ENCODE measurements at regions not wholly inside any gene's neighbourhood (a gene's known extent, or its start where the extent isn't known, plus 50 kb on each side); places are given as distances from the start of the nearest gene placed in this dataset.

DNA sequence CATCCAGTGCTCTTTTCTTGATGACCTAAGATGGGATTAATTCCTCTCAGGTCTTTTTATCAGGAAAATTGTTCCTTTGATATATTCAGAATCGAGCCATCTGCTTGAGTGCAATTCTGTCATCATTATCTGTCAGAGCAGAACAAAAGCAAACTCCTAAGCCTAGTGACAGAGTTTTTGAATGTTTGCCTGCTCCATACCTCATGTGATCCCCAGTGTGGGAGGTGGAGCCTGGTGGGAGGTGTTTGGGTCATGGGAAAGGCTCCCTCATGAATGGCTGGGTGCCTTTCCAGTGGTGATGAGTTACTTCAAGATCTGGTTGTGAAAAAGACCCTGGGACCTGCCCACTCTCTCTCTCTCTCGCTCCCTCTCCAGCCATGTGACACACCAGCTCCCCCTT, 628.2 kb downstream of the CDH11 start:
- H3K4me3 Mint-ChIP-seq, result no peak overlapping the region
- intact Hi-C loops (cut with micrococcal nuclease), result no loop called here
- CTCF ChIA-PET, result no interaction called here
- no peak for DNase-seq
- H3K36me3 Mint-ChIP-seq (ENCODE audit: low read depth), result no peaks in the 10 kb centered on the region
- H3K27me3 Mint-ChIP-seq (ENCODE audit: low read depth), result no peaks in the 10 kb centered on the region
- H3K27ac Mint-ChIP-seq, result no peak overlapping the region
- H3K9me3 Mint-ChIP-seq, result peaks cover 21% of the 10 kb centered on the region
- no peaks in the 10 kb centered on the region for H3K4me1 Mint-ChIP-seq (ENCODE audit: low read depth)

DNA sequence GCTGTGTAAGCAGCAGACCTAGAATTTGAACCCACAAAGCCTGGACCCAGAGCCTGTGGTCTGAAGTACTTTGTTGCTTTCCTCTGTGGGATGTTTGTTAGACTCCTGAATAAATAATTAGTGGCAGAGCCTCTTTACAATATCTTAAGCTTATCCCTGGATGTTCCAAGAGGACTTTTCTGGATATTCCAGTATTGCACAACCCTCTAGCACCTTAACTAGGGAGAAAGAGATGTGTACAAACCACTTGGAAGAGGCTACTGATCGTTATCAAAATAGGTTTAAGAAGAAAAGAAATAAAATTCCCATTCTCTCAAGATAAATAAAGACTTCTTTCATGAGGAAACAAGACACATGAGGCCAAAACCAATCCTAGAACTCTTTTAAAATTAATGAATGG, 632.4 kb downstream of the CDH11 start:
- intact Hi-C loops (cut with micrococcal nuclease), result no loop called here
- Mint-ChIP-seq H3K27ac (no peak overlapping the region), H3K4me1 (ENCODE audit: low read depth) (no peaks in the 10 kb centered on the region), H3K36me3 (ENCODE audit: low read depth) (no peaks in the 10 kb centered on the region), H3K9me3 (peaks cover 18% of the 10 kb centered on the region), H3K4me3 (no peak overlapping the region), H3K27me3 (ENCODE audit: low read depth) (no peaks in the 10 kb centered on the region)
- CTCF ChIA-PET, result no interaction called here
- no peak for DNase-seq

DNA sequence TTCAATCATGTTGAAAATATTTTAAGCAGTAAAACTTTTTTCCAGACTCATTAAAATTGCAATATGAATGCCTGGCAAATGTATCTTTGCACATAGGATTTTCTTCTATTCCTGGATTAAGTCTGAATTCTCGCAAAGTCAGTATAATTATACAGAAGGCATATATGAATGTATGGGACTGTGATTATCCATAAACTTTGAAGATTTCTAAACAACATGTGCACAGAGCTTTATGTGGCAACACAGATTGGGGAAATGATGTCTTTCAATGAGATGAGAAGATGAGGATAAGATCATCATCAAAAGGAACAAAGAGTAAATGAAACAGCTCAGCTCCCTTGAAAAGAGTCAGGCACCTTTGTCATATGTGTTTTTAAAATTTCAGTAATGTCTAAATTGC, 635.3 kb downstream of the CDH11 start:
- Mint-ChIP-seq H3K27ac (no peak overlapping the region), H3K9me3 (peaks cover 17% of the 10 kb centered on the region), H3K4me3 (no peak overlapping the region), H3K36me3 (ENCODE audit: low read depth) (no peaks in the 10 kb centered on the region), H3K4me1 (ENCODE audit: low read depth) (no peaks in the 10 kb centered on the region), H3K27me3 (ENCODE audit: low read depth) (no peaks in the 10 kb centered on the region)
- DNase-seq, result no peak
- CTCF ChIA-PET, result no interaction called here
- intact Hi-C loops (cut with micrococcal nuclease), result no loop called here

DNA sequence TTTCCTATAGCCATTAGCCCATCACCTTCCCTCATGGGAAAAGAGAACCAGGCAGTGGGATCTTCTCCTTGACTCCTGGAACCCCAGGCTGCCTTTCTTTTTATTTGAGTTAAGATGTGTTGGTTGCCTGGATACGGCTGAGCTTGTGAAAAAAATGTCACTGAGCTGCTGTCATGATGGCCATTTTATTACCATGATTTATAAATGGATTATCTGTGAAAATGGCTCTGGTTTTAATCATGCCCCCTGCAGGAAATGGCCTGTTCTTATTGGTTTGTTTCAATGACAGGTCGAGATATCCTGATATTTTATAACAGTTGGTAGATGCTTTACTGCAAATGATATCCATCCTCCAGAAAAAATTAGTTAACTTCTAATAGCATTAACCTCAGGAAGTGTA, 640.4 kb downstream of the CDH11 start:
- no peaks in the 10 kb centered on the region for H3K4me1 Mint-ChIP-seq (ENCODE audit: low read depth)
- CTCF ChIA-PET, result no interaction called here

DNA sequence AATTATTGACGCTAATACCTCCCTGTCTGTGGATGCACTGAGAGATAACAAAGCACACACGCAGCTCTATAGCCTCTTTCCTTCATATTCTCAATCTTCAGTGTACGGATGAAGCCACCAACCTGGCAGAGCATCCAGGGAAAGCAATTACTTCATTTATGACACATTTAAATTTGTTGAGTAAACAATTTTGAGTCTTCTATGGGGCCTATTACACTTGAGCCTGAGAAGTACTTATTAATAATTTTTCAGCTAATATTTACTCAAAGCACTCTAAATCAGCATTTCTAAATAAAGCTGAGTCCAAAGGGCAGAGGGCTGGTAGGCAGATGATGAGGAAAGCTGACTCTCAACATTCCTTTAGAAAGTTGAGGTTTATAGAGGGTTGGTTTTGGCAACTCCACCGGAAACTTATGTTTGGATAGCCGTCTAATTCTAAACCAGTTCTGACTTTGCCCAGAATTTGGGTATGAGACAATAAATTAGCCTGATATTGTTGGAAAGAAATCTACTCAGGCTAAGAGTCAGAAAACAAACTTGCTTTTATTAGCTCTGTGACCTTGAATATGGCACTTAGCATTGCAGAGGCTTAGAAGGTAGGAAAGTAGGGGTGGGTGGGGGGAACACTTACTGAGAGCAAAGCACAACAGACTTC, 643.5 kb downstream of the CDH11 start:
- intact Hi-C loops (cut with micrococcal nuclease), result no loop called here
- peaks cover 19% of the 10 kb centered on the region for H3K9me3 Mint-ChIP-seq

More for the DNA sequence above, 640.4 kb downstream of the CDH11 start:
- H3K9me3 Mint-ChIP-seq, result peaks cover 11% of the 10 kb centered on the region
- H3K27ac Mint-ChIP-seq, result no peak overlapping the region
- no peak overlapping the region for H3K4me3 Mint-ChIP-seq
- no peaks in the 10 kb centered on the region for H3K27me3 Mint-ChIP-seq (ENCODE audit: low read depth)
- H3K36me3 Mint-ChIP-seq (ENCODE audit: low read depth), result no peaks in the 10 kb centered on the region
- intact Hi-C loops (cut with micrococcal nuclease), result no loop called here
- DNase-seq, result no peak

DNA sequence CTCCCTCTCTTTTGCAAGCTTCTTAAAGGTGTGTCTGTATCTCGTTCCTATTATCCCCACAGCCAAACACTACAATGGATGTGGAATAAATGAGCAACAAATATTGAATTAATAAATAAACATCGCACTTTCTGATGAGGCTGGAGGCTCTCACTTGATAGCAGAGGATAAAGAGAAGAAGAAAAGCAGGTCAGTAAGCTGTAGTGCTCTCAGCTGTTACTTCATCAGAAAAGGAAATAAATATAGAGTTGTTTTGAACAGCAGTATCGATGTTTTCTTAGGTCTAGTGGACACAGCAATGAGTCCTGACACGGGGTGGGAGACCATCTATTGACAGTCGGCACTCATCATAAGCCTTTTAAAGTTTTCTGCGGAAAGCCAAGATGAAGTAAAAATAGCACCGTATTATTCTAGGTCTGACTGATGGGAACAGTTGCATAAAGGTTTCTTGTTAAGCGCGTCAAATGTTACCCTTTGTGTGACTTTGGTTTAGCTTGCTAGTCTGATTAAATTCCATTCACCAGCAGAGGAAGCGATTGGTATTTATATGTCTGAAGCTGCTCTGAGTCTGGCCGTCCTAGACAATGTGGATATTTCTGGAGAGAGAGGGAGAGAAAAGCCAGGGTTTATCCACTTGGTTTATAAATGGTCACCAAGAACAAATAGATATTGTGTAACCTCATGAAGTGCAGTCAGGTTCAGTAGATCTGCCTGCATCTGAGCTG, 646.1 kb downstream of the CDH11 start:
- DNase-seq, result no peak
- CTCF ChIA-PET, result no interaction called here
- Mint-ChIP-seq H3K36me3 (ENCODE audit: low read depth) (no peaks in the 10 kb centered on the region), H3K4me1 (ENCODE audit: low read depth) (no peaks in the 10 kb centered on the region), H3K27ac (no peak overlapping the region), H3K27me3 (ENCODE audit: low read depth) (no peaks in the 10 kb centered on the region), H3K4me3 (no peak overlapping the region), H3K9me3 (peaks cover 27% of the 10 kb centered on the region)
- intact Hi-C loops (cut with micrococcal nuclease), result no loop called here

More for the DNA sequence above, 643.5 kb downstream of the CDH11 start:
- CTCF ChIA-PET, result no interaction called here
- H3K27me3 Mint-ChIP-seq (ENCODE audit: low read depth), result no peaks in the 10 kb centered on the region
- no peaks in the 10 kb centered on the region for H3K36me3 Mint-ChIP-seq (ENCODE audit: low read depth)
- H3K27ac Mint-ChIP-seq, result no peak overlapping the region
- H3K4me3 Mint-ChIP-seq, result no peak overlapping the region
- no peak for DNase-seq
- H3K4me1 Mint-ChIP-seq (ENCODE audit: low read depth), result no peaks in the 10 kb centered on the region

DNA sequence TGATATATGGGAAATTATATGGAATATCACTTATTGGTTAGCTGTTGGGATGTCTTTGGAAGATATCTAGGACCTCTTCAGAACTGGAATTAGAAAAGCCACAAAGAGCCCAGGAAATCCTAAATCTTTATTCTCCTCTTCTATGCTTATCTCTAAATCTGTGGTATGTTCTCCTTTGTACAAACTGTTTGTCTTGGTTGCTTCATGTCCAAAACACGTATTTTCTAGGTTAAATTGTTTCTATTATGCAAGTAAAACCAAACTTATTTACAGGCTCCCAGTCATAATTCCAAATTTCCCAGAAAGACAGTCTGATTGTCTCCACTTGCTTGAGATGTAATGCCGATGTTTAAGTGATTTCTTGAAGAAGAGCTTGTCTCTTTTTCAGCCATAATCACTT, 650.9 kb downstream of the CDH11 start:
- Mint-ChIP-seq H3K9me3 (peaks cover 21% of the 10 kb centered on the region), H3K36me3 (ENCODE audit: low read depth) (no peaks in the 10 kb centered on the region), H3K27ac (no peak overlapping the region), H3K4me3 (no peak overlapping the region), H3K27me3 (ENCODE audit: low read depth) (no peaks in the 10 kb centered on the region), H3K4me1 (ENCODE audit: low read depth) (no peaks in the 10 kb centered on the region)
- intact Hi-C loops (cut with micrococcal nuclease), result no loop called here
- CTCF ChIA-PET, result no interaction called here
- DNase-seq, result no peak

DNA sequence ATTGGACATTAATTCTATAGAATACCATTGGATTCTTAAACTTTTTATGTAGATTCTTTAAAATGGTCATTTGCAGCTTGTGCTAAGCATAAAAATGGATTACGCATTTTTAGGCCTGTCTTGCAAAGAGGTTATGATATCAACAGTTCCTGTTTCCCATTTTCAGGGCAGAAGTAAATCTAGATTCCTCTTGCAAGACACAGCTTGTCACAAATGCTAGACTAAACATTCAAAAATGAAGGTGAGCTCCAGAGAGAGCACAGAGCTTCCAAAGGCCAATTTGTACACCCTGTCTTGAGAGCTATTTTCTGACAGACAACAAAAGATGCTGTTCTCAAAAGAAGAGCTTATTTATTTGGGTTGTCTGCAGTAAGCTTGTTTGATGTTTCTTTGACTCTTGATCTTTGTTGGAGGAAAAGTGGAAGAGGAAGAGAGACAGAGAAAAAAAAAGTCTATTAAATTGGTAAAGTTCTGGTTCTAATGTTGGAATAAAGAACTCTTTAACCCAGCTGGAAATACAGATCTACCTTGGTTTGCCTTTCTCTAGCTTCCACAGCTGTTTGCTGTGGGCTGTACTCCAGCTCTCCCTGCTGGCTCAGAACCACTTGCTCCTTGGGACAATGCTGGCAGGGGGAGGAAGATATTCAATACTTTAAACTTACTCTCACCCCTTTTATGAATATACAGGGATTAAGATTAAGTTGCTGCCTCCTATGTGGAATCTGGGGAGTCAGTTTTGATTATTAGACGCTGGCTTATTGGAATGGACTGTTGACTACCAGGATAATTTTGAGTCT, 651.8 kb downstream of the CDH11 start:
- Mint-ChIP-seq H3K36me3 (ENCODE audit: low read depth) (no peaks in the 10 kb centered on the region), H3K4me3 (no peak overlapping the region), H3K4me1 (ENCODE audit: low read depth) (no peaks in the 10 kb centered on the region), H3K9me3 (peaks cover 20% of the 10 kb centered on the region), H3K27me3 (ENCODE audit: low read depth) (no peaks in the 10 kb centered on the region), H3K27ac (no peak overlapping the region)
- no peak for DNase-seq
- intact Hi-C loops (cut with micrococcal nuclease), result no loop called here
- CTCF ChIA-PET, result no interaction called here

DNA sequence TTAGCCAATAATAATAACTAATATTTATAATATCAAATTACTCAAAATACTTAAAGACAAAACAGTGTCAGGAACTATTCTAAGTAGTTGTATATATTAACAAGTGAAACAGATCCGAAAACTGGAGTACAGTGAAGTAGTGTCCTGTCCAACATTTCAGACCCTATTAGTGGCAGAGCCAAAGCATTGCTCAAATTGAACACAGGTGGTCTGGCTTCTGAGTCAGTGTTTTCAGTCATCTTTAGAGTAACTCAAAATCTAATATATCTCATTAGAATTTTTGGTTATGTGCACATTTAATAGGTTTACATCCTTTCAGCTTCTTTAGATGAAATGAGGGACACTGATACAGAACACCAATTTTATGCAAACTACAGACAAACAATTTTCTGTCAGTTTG, 652.5 kb downstream of the CDH11 start:
- no peaks in the 10 kb centered on the region for H3K27me3 Mint-ChIP-seq (ENCODE audit: low read depth)
- no peak overlapping the region for H3K27ac Mint-ChIP-seq
- no peaks in the 10 kb centered on the region for H3K36me3 Mint-ChIP-seq (ENCODE audit: low read depth)
- intact Hi-C loops (cut with micrococcal nuclease), result no loop called here
- H3K4me1 Mint-ChIP-seq (ENCODE audit: low read depth), result no peaks in the 10 kb centered on the region
- CTCF ChIA-PET, result no interaction called here
- DNase-seq, result no peak
- H3K9me3 Mint-ChIP-seq, result peaks cover 19% of the 10 kb centered on the region
- H3K4me3 Mint-ChIP-seq, result no peak overlapping the region

DNA sequence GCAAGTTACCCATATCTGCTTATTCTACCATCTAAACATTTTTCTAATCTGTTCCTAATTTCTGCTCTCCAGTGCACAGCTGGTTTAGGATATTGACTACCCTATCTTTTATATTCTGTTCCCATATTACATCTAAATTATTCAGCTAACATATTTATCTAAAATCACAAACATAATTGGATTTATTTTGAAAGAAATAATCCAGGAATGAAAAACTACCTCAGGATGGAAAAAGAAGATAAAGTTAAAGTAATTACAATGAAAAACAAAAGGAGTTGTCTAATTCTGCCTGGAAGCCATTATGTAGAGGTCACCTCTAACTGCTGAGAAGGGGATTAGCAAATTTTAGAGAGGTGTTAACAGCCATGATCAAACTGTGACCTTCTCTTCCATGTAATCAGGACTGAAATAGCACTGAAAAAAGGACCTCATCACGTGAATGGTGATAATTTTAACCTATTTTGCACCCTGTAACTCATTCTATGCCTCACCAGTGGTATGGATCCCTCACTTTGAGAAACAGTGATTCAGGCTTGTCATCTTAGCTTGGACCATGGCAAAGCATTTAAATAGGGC, 653.3 kb downstream of the CDH11 start:
- no peak overlapping the region for H3K27ac Mint-ChIP-seq
- intact Hi-C loops (cut with micrococcal nuclease), result no loop called here
- CTCF ChIA-PET, result no interaction called here
- DNase-seq, result no peak
- peaks cover 14% of the 10 kb centered on the region for H3K9me3 Mint-ChIP-seq
- H3K4me3 Mint-ChIP-seq, result no peak overlapping the region
- no peaks in the 10 kb centered on the region for H3K4me1 Mint-ChIP-seq (ENCODE audit: low read depth)
- H3K27me3 Mint-ChIP-seq (ENCODE audit: low read depth), result no peaks in the 10 kb centered on the region
- H3K36me3 Mint-ChIP-seq (ENCODE audit: low read depth), result no peaks in the 10 kb centered on the region

DNA sequence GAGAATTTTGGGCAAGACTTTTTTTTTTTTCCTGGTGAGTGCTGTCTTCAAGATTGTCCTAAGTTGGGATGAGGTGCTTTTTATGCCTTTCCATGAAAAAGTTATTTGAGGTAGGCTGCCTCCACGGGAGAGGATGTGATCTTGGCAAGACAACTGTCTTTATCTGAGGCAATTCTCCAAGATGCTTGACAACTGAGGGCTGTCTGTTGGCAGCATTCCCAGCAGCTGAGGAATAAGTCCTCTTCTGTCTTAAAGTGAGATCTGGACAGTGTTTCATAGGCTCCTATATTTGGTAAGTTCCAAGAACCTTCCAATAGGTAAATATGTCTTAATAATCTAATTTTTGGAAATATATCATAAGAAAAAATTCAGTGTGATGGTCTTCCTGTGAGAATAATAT, 662.0 kb downstream of the CDH11 start:
- CTCF ChIA-PET, result no interaction called here
- no peaks in the 10 kb centered on the region for H3K27me3 Mint-ChIP-seq (ENCODE audit: low read depth)
- no peak overlapping the region for H3K4me3 Mint-ChIP-seq
- peaks cover 18% of the 10 kb centered on the region for H3K9me3 Mint-ChIP-seq
- no peak for DNase-seq
- no peak overlapping the region for H3K27ac Mint-ChIP-seq
- no peaks in the 10 kb centered on the region for H3K36me3 Mint-ChIP-seq (ENCODE audit: low read depth)
- intact Hi-C loops (cut with micrococcal nuclease), result no loop called here
- no peaks in the 10 kb centered on the region for H3K4me1 Mint-ChIP-seq (ENCODE audit: low read depth)

DNA sequence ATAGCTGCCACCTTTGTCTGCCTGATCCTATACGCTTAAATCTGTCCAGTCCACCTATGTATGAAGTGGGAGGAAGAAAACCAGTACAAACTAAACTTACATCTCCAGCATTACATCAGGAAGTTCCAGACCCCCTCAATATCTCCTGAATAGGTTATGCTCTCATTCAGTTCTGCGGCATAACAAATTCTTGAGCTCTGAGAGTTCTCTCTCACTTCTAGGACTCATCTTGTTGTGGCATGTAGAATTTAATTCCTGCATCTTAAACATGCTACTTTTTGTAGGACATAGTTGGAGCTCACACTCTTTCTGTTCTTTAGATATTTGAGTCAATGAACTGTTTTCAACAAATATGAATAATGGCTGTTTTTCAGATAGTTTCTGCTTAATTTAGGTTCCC, 662.5 kb downstream of the CDH11 start:
- CTCF ChIA-PET, result no interaction called here
- intact Hi-C loops (cut with micrococcal nuclease), result no loop called here

More for the DNA sequence above, 662.5 kb downstream of the CDH11 start:
- Mint-ChIP-seq H3K27ac (no peak overlapping the region), H3K9me3 (peaks cover 18% of the 10 kb centered on the region), H3K36me3 (ENCODE audit: low read depth) (no peaks in the 10 kb centered on the region), H3K4me3 (no peak overlapping the region), H3K4me1 (ENCODE audit: low read depth) (no peaks in the 10 kb centered on the region), H3K27me3 (ENCODE audit: low read depth) (no peaks in the 10 kb centered on the region)
- DNase-seq, result no peak
